ENCODE measurements at regions not wholly inside any gene's neighbourhood (a gene's known extent, or its start where the extent isn't known, plus 50 kb on each side); places are given as distances from the start of the nearest gene placed in this dataset.

GRCh38 chr3:88707837-88708236 is 399.6 kb upstream of the EPHA3 start:
- Histone ChIP-seq H4K91ac (replicated peaks; ENCODE audit: insufficient read length, low read length) (no peak overlapping the region), H3K23me2 (ENCODE audit: low read depth, low read length) (no peaks in the 10 kb centered on the region), H3K14ac (ENCODE audit: insufficient read length) (no peak overlapping the region), H3K4ac (replicated peaks; ENCODE audit: insufficient read length, low read depth, low read length) (no peak overlapping the region), H2AK5ac (ENCODE audit: low read depth, low read length) (no peak overlapping the region), H3K18ac (ENCODE audit: extremely low read depth, low read length) (no peak overlapping the region), H2BK15ac (ENCODE audit: low read length) (no peak overlapping the region), H3K4me2 (ENCODE audit: insufficient read depth in 1 of 2, low read depth in 2 of 2, low read length in 2 of 2) (no peak overlapping the region), H4K20me1 (replicated peaks in 1 of 2; ENCODE audit: control insufficient read depth in 1 of 2, insufficient read depth in 2 of 2, low read length in 2 of 2) (no peaks in the 10 kb centered on the region), H3K79me1 (ENCODE audit: low read depth, low read length) (no peaks in the 10 kb centered on the region), H3K36me3 (ENCODE audit: control insufficient read depth in 2 of 4, insufficient read depth in 4 of 4, low read length in 3 of 4) (no peaks in the 10 kb centered on the region), H2BK20ac (ENCODE audit: low read length) (no peak overlapping the region), H3K79me2 (ENCODE audit: control insufficient read depth in 1 of 2, insufficient read depth in 2 of 2, low read length in 2 of 2) (no peaks in the 10 kb centered on the region), H3K4me3 (ENCODE audit: extremely low read depth in 1 of 4, insufficient read depth in 2 of 4, low read depth in 3 of 4, low read length in 4 of 4) (no peak overlapping the region), H2AFZ (ENCODE audit: low read length) (no peak overlapping the region; the same call in 1 of the 2 replicates), H3K56ac (replicated peaks; ENCODE audit: insufficient read length, low read depth, low read length) (no peak overlapping the region), H3K4me1 (replicated peaks in 1 of 4; ENCODE audit: control insufficient read depth in 3 of 4, insufficient read depth in 4 of 4, low read length in 3 of 4) (no peaks in the 10 kb centered on the region), H2BK12ac (ENCODE audit: low read depth, low read length) (no peak overlapping the region), H4K8ac (ENCODE audit: extremely low read depth, insufficient read depth, low read length) (no peak overlapping the region), H3K9ac (replicated peaks in 1 of 4; ENCODE audit: extremely low read depth in 1 of 4, low read depth in 3 of 4, low read length in 3 of 4) (no peak overlapping the region), H2BK120ac (replicated peaks; ENCODE audit: low read depth, low read length) (no peak overlapping the region), H3K27ac (ENCODE audit: low read depth, low read length) (no peak overlapping the region), H2BK5ac (ENCODE audit: low read depth, low read length) (no peak overlapping the region), H3K27me3 (replicated peaks in 1 of 4; ENCODE audit: control insufficient read depth in 3 of 4, extremely low read depth in 1 of 4, insufficient read depth in 3 of 4, low read length in 3 of 4) (peaks cover 0 to 1% (median 0%) of the 10 kb centered on the region in 4 experiments; a peak in 1 of 7 replicates), H3K23ac (ENCODE audit: insufficient read length) (no peak overlapping the region), H3K9me3 (ENCODE audit: insufficient read depth in 2 of 2, low read depth in 1 of 2, low read length in 1 of 2) (0 out of 4 replicates have a peak, but pooled peaks cover 0 to 3% of the 10 kb centered on the region in 2 experiments), H4K5ac (ENCODE audit: insufficient read length, low read depth, low read length) (no peak overlapping the region)
- FAIRE-seq: no peak
- no peak for DNase-seq (ENCODE audit: low read depth in 1 of 2, low spot score in 2 of 2)
- CTCF ChIA-PET (ENCODE audit: partially characterized antibody): no interaction called here
- POLR2A ChIA-PET (ENCODE audit: partially characterized antibody): no interaction called here
- 90% methylated on average over 1 of the region's 1 CpG; no CpG with 5 or more reads in 1 of the 2 experiments for WGBS, 2 experiments (ENCODE audit: extremely low coverage in 1 of 2, insufficient coverage in 1 of 2, insufficient read length in 1 of 2, insufficient replicate concordance in 2 of 2, low coverage in 1 of 2, low lambda C conversion rate in 2 of 2, missing lambda C conversion rate in 1 of 2)
- TF ChIP-seq JUN (IDR thresholded peaks at IDR 0.05; ENCODE audit: low read depth, low read length) (no peak), ASH2L (IDR thresholded peaks at IDR 0.05; ENCODE audit: low read length) (no peak), RXRA (IDR thresholded peaks at IDR 0.05; ENCODE audit: insufficient read depth, low read depth, low read length) (no peak), SP2 (IDR thresholded peaks at IDR 0.05; ENCODE audit: low read length) (no peak), BRCA1 (IDR thresholded peaks at IDR 0.05; ENCODE audit: low read depth, low read length) (no peak), ZNF274 (IDR thresholded peaks at IDR 0.05; ENCODE audit: borderline replicate concordance, extremely low read depth, low read length) (no peak), POU5F1 (IDR thresholded peaks at IDR 0.05; ENCODE audit: low read depth, low read length) (no peak), CBX8 (IDR thresholded peaks at IDR 0.05; ENCODE audit: borderline replicate concordance, low read depth, low read length) (no peak), BACH1 (IDR thresholded peaks at IDR 0.05; ENCODE audit: low read length) (no peak)
- TF ChIP-seq, protein P1, sequence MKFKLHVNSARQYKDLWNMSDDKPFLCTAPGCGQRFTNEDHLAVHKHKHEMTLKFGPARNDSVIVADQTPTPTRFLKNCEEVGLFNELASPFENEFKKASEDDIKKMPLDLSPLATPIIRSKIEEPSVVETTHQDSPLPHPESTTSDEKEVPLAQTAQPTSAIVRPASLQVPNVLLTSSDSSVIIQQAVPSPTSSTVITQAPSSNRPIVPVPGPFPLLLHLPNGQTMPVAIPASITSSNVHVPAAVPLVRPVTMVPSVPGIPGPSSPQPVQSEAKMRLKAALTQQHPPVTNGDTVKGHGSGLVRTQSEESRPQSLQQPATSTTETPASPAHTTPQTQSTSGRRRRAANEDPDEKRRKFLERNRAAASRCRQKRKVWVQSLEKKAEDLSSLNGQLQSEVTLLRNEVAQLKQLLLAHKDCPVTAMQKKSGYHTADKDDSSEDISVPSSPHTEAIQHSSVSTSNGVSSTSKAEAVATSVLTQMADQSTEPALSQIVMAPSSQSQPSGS (IDR thresholded peaks at IDR 0.05; ENCODE audit: low read length): no peak
- TF ChIP-seq, protein P2, sequence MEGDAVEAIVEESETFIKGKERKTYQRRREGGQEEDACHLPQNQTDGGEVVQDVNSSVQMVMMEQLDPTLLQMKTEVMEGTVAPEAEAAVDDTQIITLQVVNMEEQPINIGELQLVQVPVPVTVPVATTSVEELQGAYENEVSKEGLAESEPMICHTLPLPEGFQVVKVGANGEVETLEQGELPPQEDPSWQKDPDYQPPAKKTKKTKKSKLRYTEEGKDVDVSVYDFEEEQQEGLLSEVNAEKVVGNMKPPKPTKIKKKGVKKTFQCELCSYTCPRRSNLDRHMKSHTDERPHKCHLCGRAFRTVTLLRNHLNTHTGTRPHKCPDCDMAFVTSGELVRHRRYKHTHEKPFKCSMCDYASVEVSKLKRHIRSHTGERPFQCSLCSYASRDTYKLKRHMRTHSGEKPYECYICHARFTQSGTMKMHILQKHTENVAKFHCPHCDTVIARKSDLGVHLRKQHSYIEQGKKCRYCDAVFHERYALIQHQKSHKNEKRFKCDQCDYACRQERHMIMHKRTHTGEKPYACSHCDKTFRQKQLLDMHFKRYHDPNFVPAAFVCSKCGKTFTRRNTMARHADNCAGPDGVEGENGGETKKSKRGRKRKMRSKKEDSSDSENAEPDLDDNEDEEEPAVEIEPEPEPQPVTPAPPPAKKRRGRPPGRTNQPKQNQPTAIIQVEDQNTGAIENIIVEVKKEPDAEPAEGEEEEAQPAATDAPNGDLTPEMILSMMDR (IDR thresholded peaks at IDR 0.05; ENCODE audit: control extremely low read depth in 1 of 3, insufficient read depth in 1 of 3, low read depth in 1 of 3, low read length in 3 of 3): no peak

Measured in H1 (cell line).